Myocyte (in vitro differentiated cells): ENCODE measurements at regions not wholly inside any gene's neighbourhood (a gene's known extent, or its start where the extent isn't known, plus 50 kb on each side); places are given as distances from the start of the nearest gene placed in this dataset.

Experiments used
- DNase-seq: peaks from one replicate; pipeline ENCODE4 v3.0.0-alpha.2; 2012; ENCODE audit warnings: low read depth

- no peak for DNase-seq
These were observed 399.2 kb downstream of the NLGN4X start for GRCh38 chrX:5829469-5829868.

GRCh38 chrX:5829060-5829459 lies 399.6 kb downstream of the NLGN4X start:
- no peak for DNase-seq

- DNase-seq: peak; percentile 18
These were observed 404.8 kb downstream of the NLGN4X start for GRCh38 chrX:5823903-5824302.

- DNase-seq: no peak
These were observed 418.0 kb downstream of the NLGN4X start for GRCh38 chrX:5810636-5811035.

- no peak for DNase-seq
These were observed 421.5 kb downstream of the NLGN4X start for GRCh38 chrX:5807181-5807580.

- DNase-seq: no peak
These were observed 426.3 kb downstream of the NLGN4X start for GRCh38 chrX:5802391-5802790.

GRCh38 chrX:5791721-5792120 lies 436.9 kb downstream of the NLGN4X start:
- no peak for DNase-seq

GRCh38 chrX:5788910-5789309 lies 439.8 kb downstream of the NLGN4X start:
- no peak for DNase-seq

- DNase-seq: no peak
These were observed 447.8 kb downstream of the NLGN4X start for GRCh38 chrX:5780821-5781220.

- no peak for DNase-seq
These were observed 452.7 kb downstream of the NLGN4X start for GRCh38 chrX:5775846-5776430.

GRCh38 chrX:5774446-5774845 lies 454.2 kb downstream of the NLGN4X start:
- DNase-seq: no peak

GRCh38 chrX:5771441-5771840 lies 457.2 kb downstream of the NLGN4X start:
- peak; percentile 2 for DNase-seq

GRCh38 chrX:5756616-5757015 lies 472.1 kb downstream of the NLGN4X start:
- no peak for DNase-seq

- no peak for DNase-seq
These were observed 475.4 kb downstream of the NLGN4X start for GRCh38 chrX:5753291-5753690.

- DNase-seq: no peak
These were observed 475.8 kb downstream of the NLGN4X start for GRCh38 chrX:5752831-5753230.

- no peak for DNase-seq
These were observed 480.0 kb downstream of the NLGN4X start for GRCh38 chrX:5748586-5749150.

- no peak for DNase-seq
These were observed 482.4 kb downstream of the NLGN4X start for GRCh38 chrX:5746231-5746630.

- DNase-seq: peak; percentile 4
These were observed 495.2 kb downstream of the NLGN4X start for GRCh38 chrX:5733501-5733900.

GRCh38 chrX:5730556-5730955 lies 498.1 kb downstream of the NLGN4X start:
- peak; percentile 14 for DNase-seq

- DNase-seq: peak; percentile 23
These were observed 502.4 kb downstream of the NLGN4X start for GRCh38 chrX:5726224-5726623.

- DNase-seq: no peak
These were observed 504.5 kb downstream of the NLGN4X start for GRCh38 chrX:5724123-5724522.

- no peak for DNase-seq
These were observed 510.0 kb downstream of the NLGN4X start for GRCh38 chrX:5718651-5719050.

GRCh38 chrX:5716666-5717065 lies 512.0 kb downstream of the NLGN4X start:
- no peak for DNase-seq

- DNase-seq: peak; percentile 71
These were observed 520.4 kb downstream of the NLGN4X start for GRCh38 chrX:5708251-5708650.
